ENCODE measurements at regions not wholly inside any gene's neighbourhood (a gene's known extent, or its start where the extent isn't known, plus 50 kb on each side); places are given as distances from the start of the nearest gene placed in this dataset.
A peak's percentile ranks its signal among the peaks of the same experiment; 100 is the strongest.

GRCh38 chr1:59066236-59066635 is 230.7 kb upstream of the FGGY start:
- DNase-seq = no peak

DNA sequence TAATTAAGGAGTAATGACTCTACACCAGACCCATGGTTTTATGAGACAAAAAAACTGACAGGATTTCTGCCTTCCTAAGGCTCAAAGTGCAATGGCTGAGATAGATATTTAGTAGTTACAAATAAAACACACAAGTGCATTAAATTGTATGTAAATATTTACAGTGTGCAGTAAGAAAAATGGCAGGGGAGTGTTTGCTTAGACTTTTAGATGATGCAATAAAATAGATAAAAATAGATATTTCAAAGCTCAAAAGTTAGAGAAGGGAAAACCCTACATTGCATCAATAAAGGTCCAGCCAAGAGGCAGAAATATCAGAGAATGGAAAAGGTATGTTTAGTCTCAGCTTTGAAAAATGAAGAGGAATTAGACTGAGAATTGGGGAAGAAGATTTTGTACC is 226.3 kb upstream of the FGGY start:
- no peak for DNase-seq

DNA sequence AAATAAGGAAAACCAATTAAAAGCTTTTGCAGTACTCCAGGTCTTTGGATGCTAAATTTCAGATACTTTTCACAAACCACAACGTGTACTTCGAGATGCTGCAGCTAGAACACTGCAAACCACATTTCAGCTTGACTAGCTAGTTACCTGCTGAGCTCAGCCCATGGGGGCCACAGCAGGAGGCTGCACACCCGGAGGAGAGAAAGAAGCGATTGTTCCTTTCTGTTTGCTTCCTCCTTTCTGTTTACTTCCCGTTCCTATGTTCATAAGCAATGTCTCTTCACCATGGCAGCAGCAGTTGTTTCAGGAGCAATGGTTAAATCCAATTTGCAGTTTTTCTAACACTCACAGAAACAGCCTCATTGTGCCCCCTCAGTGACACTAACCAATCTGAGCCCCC is 225.6 kb upstream of the FGGY start:
- DNase-seq = no peak

DNA sequence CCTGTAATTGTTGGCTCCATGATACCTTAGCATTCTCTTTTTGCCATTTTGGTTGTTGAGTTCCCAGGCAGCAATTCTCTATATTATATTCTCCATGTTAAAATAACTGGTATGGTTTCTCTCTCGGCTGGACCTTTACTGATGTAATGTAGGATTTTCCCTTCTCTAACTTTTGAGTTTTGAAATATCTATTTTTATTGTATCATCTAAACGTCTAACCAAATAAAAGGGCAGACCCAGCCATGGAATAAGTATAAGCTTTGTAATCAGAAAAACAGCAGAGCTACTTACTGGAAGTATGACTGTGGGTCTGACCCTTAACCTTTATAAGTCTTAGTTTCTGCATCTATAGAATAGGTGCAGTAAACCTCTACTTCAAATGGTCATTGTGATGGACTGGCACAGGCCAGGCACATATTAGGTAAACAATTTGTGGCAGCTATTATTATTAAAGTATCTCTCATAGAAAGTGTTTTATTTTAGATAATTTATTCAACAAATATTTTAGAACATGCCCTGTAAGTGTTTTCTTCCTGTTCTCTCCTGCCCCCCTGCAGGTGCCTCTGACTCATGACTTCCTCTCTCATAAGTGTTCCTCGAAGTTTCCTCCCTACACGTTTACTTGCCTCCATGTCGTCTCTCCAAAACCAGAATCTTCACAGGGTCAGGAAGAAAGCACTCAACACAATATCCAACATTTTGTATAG is 224.9 kb upstream of the FGGY start:
- no peak for DNase-seq

- DNase-seq = no peak
Measured at GRCh38 chr1:59072583-59072947, 224.3 kb upstream of the FGGY start.

DNA sequence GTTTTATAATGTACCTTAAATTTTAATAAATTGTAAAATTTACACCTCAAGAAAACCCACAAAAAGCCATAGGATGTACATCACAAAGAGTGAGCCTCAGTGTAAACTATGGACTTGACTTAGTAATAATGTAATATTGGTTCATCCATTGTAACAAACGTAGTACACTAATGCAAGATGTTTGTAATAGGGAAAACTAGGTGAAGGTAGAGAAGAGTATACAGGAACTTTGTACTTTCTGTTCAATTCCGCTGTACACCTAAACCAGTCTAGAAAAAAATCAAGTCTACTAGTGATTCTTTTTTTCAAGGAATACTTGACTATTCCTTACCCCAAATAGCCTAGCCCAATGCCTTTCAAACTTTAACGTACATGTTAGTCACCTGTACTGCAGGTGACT is 222.3 kb upstream of the FGGY start:
- no peak for DNase-seq

DNA sequence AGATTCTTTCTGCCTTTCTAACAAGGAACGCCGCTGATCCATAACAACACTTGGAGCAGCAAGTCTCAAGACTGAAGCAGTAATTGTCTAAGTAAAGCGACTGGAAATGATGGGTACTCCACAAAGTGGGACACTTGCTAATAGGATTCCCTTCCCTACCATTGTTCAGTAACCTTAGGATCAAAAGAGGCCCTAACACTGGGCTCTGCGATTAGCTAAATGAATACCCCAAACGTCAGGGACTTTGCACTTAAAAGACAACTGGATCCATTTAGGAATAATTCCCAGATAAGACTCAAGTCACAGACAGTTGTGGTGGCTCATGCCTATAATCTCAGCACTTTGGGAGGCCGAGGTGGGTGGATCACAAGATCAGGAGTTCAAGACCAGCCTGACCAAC is 221.9 kb upstream of the FGGY start:
- no peak for DNase-seq

GRCh38 chr1:59076612-59077011 is 220.3 kb upstream of the FGGY start:
- no peak for DNase-seq

- DNase-seq = no peak
Measured at GRCh38 chr1:59077466-59078069, 219.3 kb upstream of the FGGY start.

- no peak for DNase-seq
Measured at GRCh38 chr1:59078070-59078800, 218.7 kb upstream of the FGGY start.

DNA sequence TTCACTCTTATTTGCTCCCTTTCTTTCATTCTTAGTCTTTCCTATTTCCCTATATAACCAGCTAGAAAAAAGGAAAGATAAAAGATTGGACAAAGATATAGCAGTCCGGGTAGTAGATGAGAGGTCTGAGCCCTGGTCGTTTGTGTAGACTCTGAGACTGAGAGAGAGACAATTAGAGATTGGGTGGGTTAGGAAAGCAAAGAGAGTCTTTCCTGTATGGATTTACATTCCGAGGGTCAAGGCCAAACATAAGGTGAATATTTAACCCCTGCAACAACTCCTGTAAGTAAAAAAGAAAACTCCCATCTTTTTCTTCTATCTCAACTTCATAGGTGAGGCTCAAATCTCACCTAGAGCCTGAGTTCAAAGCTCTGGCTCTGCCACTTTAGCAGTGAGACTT is 218.0 kb upstream of the FGGY start:
- no peak for DNase-seq

DNA sequence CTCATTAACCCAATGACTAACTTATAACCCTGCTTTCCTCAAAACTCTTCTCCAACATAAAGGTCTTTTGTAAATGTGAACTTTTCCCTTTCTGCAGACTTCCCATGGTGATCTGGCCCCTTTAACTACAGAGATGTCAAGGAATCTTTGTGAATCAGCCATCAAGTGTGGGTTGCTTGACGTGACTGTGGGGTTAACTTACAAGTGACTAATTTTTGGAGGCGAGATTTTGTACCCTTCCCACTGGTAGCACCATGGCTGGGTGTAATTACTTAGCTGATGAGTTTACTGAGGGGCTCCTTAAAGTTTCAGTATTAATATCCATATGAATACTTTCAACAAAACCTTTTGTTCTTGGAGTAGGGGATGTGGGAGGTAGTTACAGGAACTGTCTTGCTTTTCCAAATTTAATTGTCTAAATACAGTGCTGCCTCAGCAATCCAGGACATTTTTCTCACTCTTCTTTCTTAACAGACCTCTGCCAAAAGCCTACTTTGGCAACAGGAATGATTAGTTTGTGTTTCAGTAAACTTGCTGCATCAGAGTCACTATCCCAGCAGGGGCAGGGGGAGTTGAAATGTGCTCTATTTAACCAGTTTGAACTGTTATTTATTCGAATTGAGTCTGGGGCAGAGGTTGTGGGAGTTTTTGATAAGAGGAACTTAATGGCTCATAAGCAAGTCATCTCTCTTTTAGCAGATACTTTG is 217.3 kb upstream of the FGGY start:
- DNase-seq = peak; percentile 34

DNA sequence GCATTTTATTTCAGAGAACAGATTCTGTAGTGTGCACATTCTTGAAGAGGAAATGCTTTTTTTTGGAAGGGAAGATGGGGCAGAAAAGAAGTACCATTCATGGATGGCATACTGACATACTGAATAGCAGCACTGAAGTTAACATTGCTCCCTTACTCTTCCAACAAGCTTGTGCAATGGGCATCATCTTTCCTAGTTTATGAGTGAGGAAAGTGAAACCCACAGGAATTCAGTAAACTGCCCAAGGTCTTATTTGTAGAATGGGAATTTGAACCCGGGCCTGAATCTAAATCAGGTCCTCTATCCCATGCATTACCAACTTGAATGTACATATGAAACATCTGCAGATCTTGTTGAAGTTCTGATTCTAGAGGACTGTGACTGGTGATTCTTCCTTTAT is 215.7 kb upstream of the FGGY start:
- no peak for DNase-seq

DNA sequence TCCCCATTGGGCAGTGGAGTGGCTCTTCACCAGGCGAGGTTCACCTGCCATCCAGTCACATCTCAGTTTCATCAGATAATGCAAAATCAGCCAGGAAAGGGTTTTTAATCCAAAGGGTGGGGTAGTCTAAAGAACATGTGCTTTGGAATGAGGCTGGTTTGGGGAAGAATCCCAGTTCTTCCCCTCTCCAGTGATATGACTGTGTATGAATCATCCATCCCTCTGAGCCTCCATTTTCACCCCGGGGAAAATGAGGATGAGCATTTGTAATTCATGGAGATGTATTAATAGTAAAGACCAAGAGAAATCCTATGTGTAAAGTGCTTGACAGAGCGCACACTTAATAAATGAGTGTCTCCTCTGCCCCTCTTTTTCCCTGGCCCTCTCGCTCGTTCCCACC is 215.1 kb upstream of the FGGY start:
- DNase-seq = peak; percentile 65

- DNase-seq = peak; percentile 75
Measured at GRCh38 chr1:59083946-59084865, 212.7 kb upstream of the FGGY start.

GRCh38 chr1:59085101-59085500 is 211.8 kb upstream of the FGGY start:
- DNase-seq = no peak

DNA sequence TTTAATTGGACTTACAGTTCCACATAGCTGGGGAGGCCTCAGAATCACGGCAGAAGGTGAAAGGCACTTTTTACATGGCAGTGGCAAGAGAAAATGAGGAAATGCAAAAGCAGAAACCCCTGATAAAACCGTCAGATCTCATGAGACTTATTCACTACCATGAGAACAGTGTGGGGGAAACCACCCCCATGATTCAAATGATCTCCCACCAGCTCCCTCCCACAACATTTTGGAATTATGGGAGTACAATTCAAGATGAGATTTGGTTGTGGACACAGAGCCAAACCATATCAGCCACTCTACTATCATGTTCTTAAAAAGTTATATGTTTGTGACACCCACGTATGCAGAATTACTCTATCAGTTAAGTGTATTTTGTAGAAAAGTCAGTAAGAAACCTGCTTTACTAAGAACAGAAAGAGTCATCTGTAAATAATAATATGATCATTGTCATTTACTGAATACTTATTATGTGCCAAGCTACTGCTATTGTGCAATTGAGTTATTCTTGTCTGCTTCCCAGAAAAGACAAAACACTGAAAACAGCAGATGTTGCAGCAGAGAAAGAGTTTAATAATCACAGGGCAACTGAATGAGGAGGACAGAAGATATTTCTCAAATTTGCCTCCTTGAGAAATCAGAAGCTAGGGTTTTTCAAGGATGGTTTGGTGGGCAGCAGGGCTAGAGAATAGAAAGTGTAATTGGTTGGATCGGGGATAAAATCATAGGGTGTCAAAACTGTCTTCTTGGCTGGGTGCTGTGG is 207.7 kb upstream of the FGGY start:
- DNase-seq = no peak

DNA sequence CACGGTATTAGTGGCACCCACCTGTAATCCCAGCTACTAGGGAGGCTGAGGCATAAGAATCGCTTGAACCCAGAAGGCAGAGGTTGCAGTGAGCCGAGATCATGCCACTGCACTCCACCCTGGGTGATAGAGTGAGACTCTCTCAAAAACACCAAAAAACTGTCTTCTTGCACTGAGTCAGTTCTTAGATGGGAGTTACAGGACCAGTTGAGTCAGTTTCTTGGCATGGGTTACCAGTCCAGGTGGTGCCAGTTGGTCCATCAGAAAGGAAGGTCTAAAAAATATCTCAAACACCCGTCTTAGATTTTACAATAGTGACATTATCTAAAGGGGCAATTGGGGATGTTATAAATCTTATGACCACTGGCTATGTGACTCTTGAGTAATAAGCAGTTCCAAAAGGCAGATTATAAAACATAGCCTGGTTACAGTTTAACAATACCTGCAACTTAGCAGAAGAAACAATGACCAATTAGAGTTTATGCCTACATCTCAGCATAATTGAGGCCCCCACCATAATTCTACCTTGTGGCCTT is 206.9 kb upstream of the FGGY start:
- DNase-seq = no peak

DNA sequence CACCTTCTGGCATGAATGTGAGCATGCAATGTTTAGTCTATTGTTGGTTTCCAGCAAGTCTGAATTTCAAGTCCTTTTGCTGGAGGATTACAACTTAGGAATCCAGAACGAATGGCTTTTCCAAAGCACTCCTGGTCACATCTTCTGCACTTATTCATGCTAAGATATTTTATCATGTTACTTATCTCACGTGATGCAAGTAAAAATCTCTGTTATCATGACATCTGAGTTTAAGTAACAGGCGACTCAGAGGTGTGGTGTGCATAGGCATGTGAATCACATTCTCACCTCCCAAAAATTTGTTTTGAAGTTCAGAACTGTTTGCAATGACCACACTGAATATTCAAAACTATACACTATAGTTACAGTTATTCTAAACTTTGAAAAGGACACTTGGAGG is 204.8 kb upstream of the FGGY start:
- DNase-seq = peak; percentile 30

DNA sequence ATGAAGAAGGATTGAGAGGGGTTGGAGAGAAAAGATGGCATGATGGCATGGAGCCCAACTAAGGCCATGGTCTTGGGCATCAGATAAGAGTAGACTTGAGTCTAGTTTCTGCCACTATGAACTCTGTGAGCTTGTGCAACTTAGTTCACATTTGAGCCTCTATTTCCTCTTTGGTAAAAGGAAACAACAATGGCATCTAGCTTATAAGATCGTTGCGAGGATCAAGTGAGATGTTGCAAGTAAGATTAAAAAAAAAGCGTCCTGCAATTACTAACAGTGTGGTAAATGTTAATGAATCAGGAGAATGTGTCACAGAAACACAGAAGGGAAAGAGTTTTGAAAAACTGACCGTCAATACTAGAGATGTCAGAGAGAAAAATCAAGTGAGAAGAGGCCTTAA is 202.9 kb upstream of the FGGY start:
- no peak for DNase-seq

DNA sequence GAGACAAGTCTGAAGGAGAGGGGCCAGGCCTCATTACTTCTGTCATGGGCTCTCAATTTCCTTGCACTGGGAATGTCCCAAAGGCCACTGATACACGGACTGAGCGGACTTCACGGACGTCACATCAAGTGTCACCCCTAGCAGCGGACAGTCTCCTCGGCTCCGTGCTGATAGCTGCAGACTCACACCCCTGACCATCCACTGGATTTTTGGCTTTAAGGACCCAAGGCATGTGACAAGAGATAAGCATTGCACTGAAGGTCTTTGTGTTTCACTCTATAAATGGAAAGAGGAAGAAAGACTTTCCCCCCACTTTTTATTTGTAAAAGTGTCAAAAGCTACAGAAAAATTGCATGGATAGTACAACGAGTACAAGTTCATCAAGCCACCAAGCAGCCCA is 200.4 kb upstream of the FGGY start:
- DNase-seq = no peak

DNA sequence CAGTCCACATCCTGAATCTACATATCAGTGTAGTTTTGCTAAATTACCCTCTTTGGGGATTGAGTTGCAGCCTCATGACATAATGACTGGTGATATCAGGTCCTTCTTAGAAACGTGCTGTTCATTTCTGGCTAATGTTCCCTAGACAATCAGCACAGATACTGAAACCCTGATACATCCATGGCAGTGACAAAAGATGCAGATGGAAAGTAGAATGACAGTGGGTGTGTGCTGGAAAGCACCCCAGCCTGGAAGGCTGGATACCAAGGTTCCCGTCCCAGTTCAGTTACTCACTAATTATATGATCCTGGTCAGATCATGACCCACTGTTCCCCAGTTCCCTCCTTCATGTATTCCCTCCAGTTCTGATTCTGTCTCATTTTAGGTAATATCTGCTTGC is 198.2 kb upstream of the FGGY start:
- DNase-seq = no peak

Data from EL (cell line).